ENCODE measurements at regions not wholly inside any gene's neighbourhood (a gene's known extent, or its start where the extent isn't known, plus 50 kb on each side); places are given as distances from the start of the nearest gene placed in this dataset.

GRCh38 chr11:71120471-71120896 lies 131.9 kb downstream of the SHANK2 start:
- TF ChIP-seq CTCF (IDR thresholded peaks at IDR 0.05; ENCODE audit: insufficient read depth, low read depth, low read length) (no peak), EZH2 (IDR thresholded peaks at IDR 0.05; ENCODE audit: insufficient read depth, low read length) (no peak)
